HepG2 (cell line): ENCODE measurements at regions not wholly inside any gene's neighbourhood (a gene's known extent, or its start where the extent isn't known, plus 50 kb on each side); places are given as distances from the start of the nearest gene placed in this dataset.

ENCODE experiments used
- ATAC-seq: fragments of 200-7000 bp; cut with Tn5 transposase; 3 replicates; pipeline ENCODE4 v1.9.1; 2020; ENCODE audit warnings: mild to moderate bottlenecking, moderate library complexity
- BruUV-seq: library from RNA; stranded (reverse); fragments of 400-500 nt; replicated peaks from 2 replicates; lab custom pipeline; 2021; lab: Mats Ljungman, UMichigan
- CTCF ChIA-PET: fragments of 300-600 bp; formaldehyde crosslinking; extraction: SDS; loops from one replicate; lab custom pipeline; 2021; ENCODE audit warnings: low total read pairs, inconsistent platforms, low intra/inter-chr PET ratio; lab: Yijun Ruan, JAX
- POLR2A ChIA-PET: fragments of 350-600 bp; sonication (Branson Sonifier 250); formaldehyde crosslinking; loops from one replicate; lab custom pipeline; 2020; ENCODE audit warnings: antibody characterized with exemption, inconsistent platforms; lab: Yijun Ruan, JAX
- DNase-seq: peaks from one replicate; pipeline ENCODE4 v3.0.0-alpha.2; 2015; ENCODE audit warnings: low spot score
- FAIRE-seq: peaks from 3 replicates; lab custom pipeline; 2011; peaks lifted over from hg19 to GRCh38; lab: Jason Lieb, UNC
- H2AFZ ChIP-seq: one replicate; pipeline ENCODE4 v1.6.1; 2011; ENCODE audit warnings: low read length, inconsistent platforms
- H3K27ac ChIP-seq: fragments of 300-600 bp; 3 replicates; pipeline ENCODE4 v1.8.0; 2011; ENCODE audit warnings: mixed run types, mild to moderate bottlenecking, mixed read lengths, low read length, inconsistent platforms; ENCODE audit not compliant: insufficient read depth; ENCODE audit errors: extremely low read length
- H3K27me3 ChIP-seq, 2 experiments: fragments of 200-600 bp in 1 of 2; 2 replicates in 1 of 2; 3 replicates in 1 of 2; pipeline versions ENCODE4 v1.6.0 to v1.8.0; 2011; ENCODE audit warnings: low read length in 2 of 2, mild to moderate bottlenecking in 2 of 2, moderate library complexity in 2 of 2, inconsistent platforms in 1 of 2; ENCODE audit not compliant: insufficient read depth in 2 of 2, control insufficient read depth in 1 of 2
- H3K36me3 ChIP-seq, 2 experiments: fragments of 200-600 bp in 1 of 2; replicated peaks in 1 of 2; 2 replicates in 1 of 2; 3 replicates in 1 of 2; pipeline versions ENCODE4 v1.5.1 to v1.8.0; 2011; ENCODE audit warnings: low read length in 2 of 2, inconsistent platforms in 1 of 2; ENCODE audit not compliant: insufficient read depth in 2 of 2, control insufficient read depth in 1 of 2
- H3K4me1 ChIP-seq: 2 replicates; pipeline ENCODE4 v1.5.1; 2012; ENCODE audit warnings: low read length, inconsistent platforms; ENCODE audit not compliant: insufficient read depth
- H3K4me2 ChIP-seq: 2 replicates; pipeline ENCODE4 v1.6.0; 2011; ENCODE audit warnings: low read depth, low read length, inconsistent platforms
- H3K4me3 ChIP-seq, 3 experiments: fragments of 200-600 bp in 1 of 3; sonication (generic), shearing (Covaris generic) in 1 of 3; replicated peaks in 1 of 3; 2 replicates each; pipeline ENCODE4 v1.5.1; 2011 to 2016; ENCODE audit warnings: low read length in 3 of 3, inconsistent platforms in 2 of 3, low read depth in 2 of 3, mild to moderate bottlenecking in 2 of 3, control low read depth in 1 of 3, mixed read lengths in 1 of 3; ENCODE audit not compliant: insufficient read depth in 1 of 3
- H3K79me2 ChIP-seq: one replicate; pipeline ENCODE4 v1.6.1; 2011; ENCODE audit warnings: low read length, inconsistent platforms; ENCODE audit not compliant: insufficient read depth
- H3K9ac ChIP-seq: 2 replicates; pipeline ENCODE4 v1.6.0; 2011; ENCODE audit warnings: mild to moderate bottlenecking, low read depth, low read length, inconsistent platforms; ENCODE audit not compliant: insufficient read depth
- H3K9me3 ChIP-seq: 2 replicates; pipeline ENCODE4 v1.5.1; 2012; ENCODE audit warnings: mild to moderate bottlenecking, low read length
- H4K20me1 ChIP-seq: 2 replicates; pipeline ENCODE4 v1.6.0; 2011; ENCODE audit warnings: inconsistent platforms, mild to moderate bottlenecking, low read length, moderate library complexity; ENCODE audit not compliant: insufficient read depth
- AKNA ChIP-seq: sonication (generic); formaldehyde crosslinking; IDR thresholded peaks from 2 replicates; pipeline ENCODE4 v1.4.0; 2020; ENCODE audit warnings: missing genetic modification reagents, borderline replicate concordance
- ZNF362 ChIP-seq: sonication (generic); formaldehyde crosslinking; IDR thresholded peaks from 2 replicates; pipeline ENCODE4 v1.4.0; 2020; ENCODE audit warnings: missing genetic modification reagents, mild to moderate bottlenecking, borderline replicate concordance
- WGBS: methylation state at CpG from one replicate; pipeline ENCODE4 v1.1.6; 2017; ENCODE audit warnings: low lambda C conversion rate; 5-methylcytosine and 5-hydroxymethylcytosine counted together
- in situ Hi-C: cut with HindIII; loops from 2 replicates; pipeline ENCODE4 v1.10.0; 2017; ENCODE audit warnings: low pct_unique_long_range_greater_than_20kb; ENCODE audit not compliant: extremely low pct_ligation_motif_present
- intact Hi-C: fragments of 100-400 bp; cut with micrococcal nuclease; formaldehyde crosslinking; loops from one replicate; pipeline ENCODE4 v1.10.0; 2022; ENCODE audit not compliant: unreplicated experiment

- DNase-seq (no peak), FAIRE-seq (no peak)
- Histone ChIP-seq H4K20me1 (no peaks in the 10 kb centered on the region), H2AFZ (no peak overlapping the region), H3K4me3 (no peak overlapping the region), H3K4me1 (peaks cover 73% of the 10 kb centered on the region)
- in situ Hi-C loops = no loop called here
- TF ChIP-seq ZNF362 = 0 out of 2 replicates have a peak, but pooled peaks have one; percentile 15
- no peak for TF ChIP-seq AKNA (CRISPR knock-in tag)
- TF ChIP-seq, all 625 proteins: peak for 1
- H3K27me3 ChIP-seq = peaks cover 0 to 15% of the 10 kb centered on the region in 2 experiments; a peak in 2 of 5 replicates
- no peaks in the 10 kb centered on the region for H3K9me3 ChIP-seq
- no peaks in the 10 kb centered on the region for H3K79me2 ChIP-seq
- no peak for ATAC-seq
- no TSS peak for BruUV-seq
- intact Hi-C loops = loop anchor here (2.0 to 5.0 kb wide), 2 partner anchors 13 to 42 kb away; no protein-coding TSS in a partner anchor
- POLR2A ChIA-PET = interaction anchor here (0.6 to 3.1 kb wide), 4 partner anchors 13 to 147 kb away, joined by 3 to 25 read pairs (median 6); no protein-coding TSS in a partner anchor
- no peak overlapping the region for H3K27ac ChIP-seq
- CTCF ChIA-PET = no interaction called here
- no peak overlapping the region for H3K4me2 ChIP-seq
- H3K36me3 ChIP-seq = no peaks in the 10 kb centered on the region
- H3K9ac ChIP-seq = no peak overlapping the region
- 23% methylated on average over 8 of the region's 8 CpGs for WGBS
These were observed 143.2 kb downstream of the CEBPB start for GRCh38 chr20:50333812-50334211.
